ENCODE measurements at regions not wholly inside any gene's neighbourhood (a gene's known extent, or its start where the extent isn't known, plus 50 kb on each side); places are given as distances from the start of the nearest gene placed in this dataset.

- TF ChIP-seq DNMT1 (CRISPR knock-in tag; IDR thresholded peaks at IDR 0.05) (no peak), EZH2 (conservative IDR thresholded peaks at IDR 0.05; ENCODE audit: low read depth, low read length) (no peak), BCLAF1 (IDR thresholded peaks at IDR 0.05) (no peak), POLR2A (IDR thresholded peaks at IDR 0.05; ENCODE audit: insufficient read depth in 1 of 2, low read depth in 2 of 2, low read length in 2 of 2) (no peak)
Measured at GRCh38 chr3:168659015-168659414, 563.3 kb upstream of the GOLIM4 start.
